ENCODE measurements at regions not wholly inside any gene's neighbourhood (a gene's known extent, or its start where the extent isn't known, plus 50 kb on each side); places are given as distances from the start of the nearest gene placed in this dataset.

- DNase-seq: no peak
These were observed 249.1 kb upstream of the PITRM1 start for GRCh38 chr10:3421537-3422257.

GRCh38 chr10:3420527-3421469, 248.2 kb upstream of the PITRM1 start:
- DNase-seq: no peak

- DNase-seq: no peak
These were observed 247.3 kb upstream of the PITRM1 start for GRCh38 chr10:3419719-3420495.

- DNase-seq: no peak
These were observed 246.3 kb upstream of the PITRM1 start for GRCh38 chr10:3418926-3419325.

- DNase-seq: no peak
These were observed 245.6 kb upstream of the PITRM1 start for GRCh38 chr10:3418041-3418754.

GRCh38 chr10:3417096-3417495, 244.5 kb upstream of the PITRM1 start:
- DNase-seq: no peak

- DNase-seq: no peak
These were observed 243.5 kb upstream of the PITRM1 start for GRCh38 chr10:3415878-3416605.

- DNase-seq: no peak
These were observed 242.6 kb upstream of the PITRM1 start for GRCh38 chr10:3415038-3415736.

- DNase-seq: no peak
These were observed 242.1 kb upstream of the PITRM1 start for GRCh38 chr10:3414667-3415023.

- no peak for DNase-seq
These were observed 241.5 kb upstream of the PITRM1 start for GRCh38 chr10:3413937-3414666.

GRCh38 chr10:3412646-3413045, 240.1 kb upstream of the PITRM1 start:
- no peak for DNase-seq

GRCh38 chr10:3412071-3412582, 239.5 kb upstream of the PITRM1 start:
- DNase-seq: no peak

GRCh38 chr10:3411044-3411443, 238.5 kb upstream of the PITRM1 start:
- DNase-seq: no peak

GRCh38 chr10:3409928-3410327, 237.3 kb upstream of the PITRM1 start:
- no peak for DNase-seq

- no peak for DNase-seq
These were observed 236.2 kb upstream of the PITRM1 start for GRCh38 chr10:3408603-3409365.

GRCh38 chr10:3407208-3407607, 234.6 kb upstream of the PITRM1 start:
- DNase-seq: no peak

- DNase-seq: no peak
These were observed 234.0 kb upstream of the PITRM1 start for GRCh38 chr10:3406556-3406955.

GRCh38 chr10:3404381-3404780, 231.8 kb upstream of the PITRM1 start:
- no peak for DNase-seq

GRCh38 chr10:3402187-3402751, 229.7 kb upstream of the PITRM1 start:
- no peak for DNase-seq
